ENCODE measurements at regions not wholly inside any gene's neighbourhood (a gene's known extent, or its start where the extent isn't known, plus 50 kb on each side); places are given as distances from the start of the nearest gene placed in this dataset.

DNA sequence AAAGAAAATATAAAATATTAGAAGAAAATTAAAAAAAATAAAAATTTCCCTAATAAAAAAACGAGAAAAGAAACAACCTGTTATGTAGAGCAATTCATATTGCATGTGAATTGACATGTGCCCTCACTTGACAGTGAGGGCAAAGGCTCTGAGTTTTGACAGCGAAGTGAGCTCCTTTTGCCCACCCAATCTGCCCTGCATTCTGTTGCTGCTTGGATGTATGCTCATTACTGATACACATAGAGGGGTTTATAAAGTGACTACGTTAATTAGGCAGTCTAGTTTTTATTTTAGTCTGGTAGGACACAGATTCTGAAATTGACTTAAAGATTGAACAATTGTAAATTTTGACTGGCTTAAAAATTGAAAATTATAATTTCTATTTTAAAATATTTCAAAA lies 949.4 kb downstream of the TLE4 start (continued):
- TF ChIP-seq MXI1 (IDR thresholded peaks at IDR 0.05; ENCODE audit: low read depth, low read length), result no peak
- TF ChIP-seq WRNIP1 (IDR thresholded peaks at IDR 0.05; ENCODE audit: borderline replicate concordance, low read depth, low read length), result no peak
- TF ChIP-seq, protein P1, sequence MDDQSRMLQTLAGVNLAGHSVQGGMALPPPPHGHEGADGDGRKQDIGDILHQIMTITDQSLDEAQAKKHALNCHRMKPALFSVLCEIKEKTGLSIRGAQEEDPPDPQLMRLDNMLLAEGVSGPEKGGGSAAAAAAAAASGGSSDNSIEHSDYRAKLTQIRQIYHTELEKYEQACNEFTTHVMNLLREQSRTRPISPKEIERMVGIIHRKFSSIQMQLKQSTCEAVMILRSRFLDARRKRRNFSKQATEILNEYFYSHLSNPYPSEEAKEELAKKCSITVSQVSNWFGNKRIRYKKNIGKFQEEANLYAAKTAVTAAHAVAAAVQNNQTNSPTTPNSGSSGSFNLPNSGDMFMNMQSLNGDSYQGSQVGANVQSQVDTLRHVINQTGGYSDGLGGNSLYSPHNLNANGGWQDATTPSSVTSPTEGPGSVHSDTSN (IDR thresholded peaks at IDR 0.05; ENCODE audit: insufficient replicate concordance, low read depth, low read length), result no peak
- TF ChIP-seq SREBF2 (IDR thresholded peaks at IDR 0.05; ENCODE audit: low read length), result no peak
- TF ChIP-seq, protein P2, sequence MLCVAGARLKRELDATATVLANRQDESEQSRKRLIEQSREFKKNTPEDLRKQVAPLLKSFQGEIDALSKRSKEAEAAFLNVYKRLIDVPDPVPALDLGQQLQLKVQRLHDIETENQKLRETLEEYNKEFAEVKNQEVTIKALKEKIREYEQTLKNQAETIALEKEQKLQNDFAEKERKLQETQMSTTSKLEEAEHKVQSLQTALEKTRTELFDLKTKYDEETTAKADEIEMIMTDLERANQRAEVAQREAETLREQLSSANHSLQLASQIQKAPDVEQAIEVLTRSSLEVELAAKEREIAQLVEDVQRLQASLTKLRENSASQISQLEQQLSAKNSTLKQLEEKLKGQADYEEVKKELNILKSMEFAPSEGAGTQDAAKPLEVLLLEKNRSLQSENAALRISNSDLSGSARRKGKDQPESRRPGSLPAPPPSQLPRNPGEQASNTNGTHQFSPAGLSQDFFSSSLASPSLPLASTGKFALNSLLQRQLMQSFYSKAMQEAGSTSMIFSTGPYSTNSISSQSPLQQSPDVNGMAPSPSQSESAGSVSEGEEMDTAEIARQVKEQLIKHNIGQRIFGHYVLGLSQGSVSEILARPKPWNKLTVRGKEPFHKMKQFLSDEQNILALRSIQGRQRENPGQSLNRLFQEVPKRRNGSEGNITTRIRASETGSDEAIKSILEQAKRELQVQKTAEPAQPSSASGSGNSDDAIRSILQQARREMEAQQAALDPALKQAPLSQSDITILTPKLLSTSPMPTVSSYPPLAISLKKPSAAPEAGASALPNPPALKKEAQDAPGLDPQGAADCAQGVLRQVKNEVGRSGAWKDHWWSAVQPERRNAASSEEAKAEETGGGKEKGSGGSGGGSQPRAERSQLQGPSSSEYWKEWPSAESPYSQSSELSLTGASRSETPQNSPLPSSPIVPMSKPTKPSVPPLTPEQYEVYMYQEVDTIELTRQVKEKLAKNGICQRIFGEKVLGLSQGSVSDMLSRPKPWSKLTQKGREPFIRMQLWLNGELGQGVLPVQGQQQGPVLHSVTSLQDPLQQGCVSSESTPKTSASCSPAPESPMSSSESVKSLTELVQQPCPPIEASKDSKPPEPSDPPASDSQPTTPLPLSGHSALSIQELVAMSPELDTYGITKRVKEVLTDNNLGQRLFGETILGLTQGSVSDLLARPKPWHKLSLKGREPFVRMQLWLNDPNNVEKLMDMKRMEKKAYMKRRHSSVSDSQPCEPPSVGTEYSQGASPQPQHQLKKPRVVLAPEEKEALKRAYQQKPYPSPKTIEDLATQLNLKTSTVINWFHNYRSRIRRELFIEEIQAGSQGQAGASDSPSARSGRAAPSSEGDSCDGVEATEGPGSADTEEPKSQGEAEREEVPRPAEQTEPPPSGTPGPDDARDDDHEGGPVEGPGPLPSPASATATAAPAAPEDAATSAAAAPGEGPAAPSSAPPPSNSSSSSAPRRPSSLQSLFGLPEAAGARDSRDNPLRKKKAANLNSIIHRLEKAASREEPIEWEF (IDR thresholded peaks at IDR 0.05; ENCODE audit: insufficient replicate concordance, low read depth, low read length), result no peak
- TF ChIP-seq RB1 (IDR thresholded peaks at IDR 0.05; ENCODE audit: borderline replicate concordance), result no peak
- TF ChIP-seq TCF7 (IDR thresholded peaks at IDR 0.05; ENCODE audit: borderline replicate concordance), result no peak
- TF ChIP-seq MTA3 (IDR thresholded peaks at IDR 0.05; ENCODE audit: borderline replicate concordance, low read length), result no peak
- TF ChIP-seq ASH2L (IDR thresholded peaks at IDR 0.05; ENCODE audit: borderline replicate concordance, low read depth), result no peak
- TF ChIP-seq, protein P3, sequence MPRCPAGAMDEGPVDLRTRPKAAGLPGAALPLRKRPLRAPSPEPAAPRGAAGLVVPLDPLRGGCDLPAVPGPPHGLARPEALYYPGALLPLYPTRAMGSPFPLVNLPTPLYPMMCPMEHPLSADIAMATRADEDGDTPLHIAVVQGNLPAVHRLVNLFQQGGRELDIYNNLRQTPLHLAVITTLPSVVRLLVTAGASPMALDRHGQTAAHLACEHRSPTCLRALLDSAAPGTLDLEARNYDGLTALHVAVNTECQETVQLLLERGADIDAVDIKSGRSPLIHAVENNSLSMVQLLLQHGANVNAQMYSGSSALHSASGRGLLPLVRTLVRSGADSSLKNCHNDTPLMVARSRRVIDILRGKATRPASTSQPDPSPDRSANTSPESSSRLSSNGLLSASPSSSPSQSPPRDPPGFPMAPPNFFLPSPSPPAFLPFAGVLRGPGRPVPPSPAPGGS (IDR thresholded peaks at IDR 0.05; ENCODE audit: borderline replicate concordance, insufficient read depth, low read depth, low read length, poor library complexity, severe bottlenecking), result no peak

All from GM12878 (cell line).